ENCODE measurements at regions not wholly inside any gene's neighbourhood (a gene's known extent, or its start where the extent isn't known, plus 50 kb on each side); places are given as distances from the start of the nearest gene placed in this dataset.

GRCh38 chr7:110557-111232 is 81.7 kb upstream of the FAM20C start:
- Histone ChIP-seq H3K36me3 (replicated peaks) (no peaks in the 10 kb centered on the region), H3K27ac (no peak overlapping the region), H3K27me3 (replicated peaks) (no peaks in the 10 kb centered on the region), H3K4me3 (ENCODE audit: low read depth, low read length) (no peak overlapping the region)
- in situ Hi-C loops (cut with HindIII; ENCODE audit: low pct_ligation_motif_present, low sequenced_read_pairs) = no loop called here
- DNase-seq = no peak
- TF ChIP-seq CTCF (IDR thresholded peaks at IDR 0.05; ENCODE audit: low read depth, low read length, missing control alignments) = no peak

- in situ Hi-C loops (cut with HindIII; ENCODE audit: low pct_ligation_motif_present, low sequenced_read_pairs) = no loop called here
These were observed 80.8 kb upstream of the FAM20C start for GRCh38 chr7:111591-111990.

GRCh38 chr7:112881-113280 is 79.5 kb upstream of the FAM20C start:
- no peaks in the 10 kb centered on the region for H3K27me3 ChIP-seq (replicated peaks)
- DNase-seq = no peak
- no peak for TF ChIP-seq CTCF (IDR thresholded peaks at IDR 0.05; ENCODE audit: low read depth, low read length, missing control alignments)
- no peak overlapping the region for H3K4me3 ChIP-seq (ENCODE audit: low read depth, low read length)
- H3K36me3 ChIP-seq (replicated peaks) = no peaks in the 10 kb centered on the region
- in situ Hi-C loops (cut with HindIII; ENCODE audit: low pct_ligation_motif_present, low sequenced_read_pairs) = no loop called here
- H3K27ac ChIP-seq = no peak overlapping the region

More at GRCh38 chr7:111591-111990, 80.8 kb upstream of the FAM20C start:
- no peak for DNase-seq
- no peak for TF ChIP-seq CTCF (IDR thresholded peaks at IDR 0.05; ENCODE audit: low read depth, low read length, missing control alignments)
- no peak overlapping the region for H3K27ac ChIP-seq
- no peaks in the 10 kb centered on the region for H3K36me3 ChIP-seq (replicated peaks)
- H3K4me3 ChIP-seq (ENCODE audit: low read depth, low read length) = no peak overlapping the region
- H3K27me3 ChIP-seq (replicated peaks) = no peaks in the 10 kb centered on the region

GRCh38 chr7:115274-115911 is 77.0 kb upstream of the FAM20C start:
- no peak for DNase-seq
- in situ Hi-C loops (cut with HindIII; ENCODE audit: low pct_ligation_motif_present, low sequenced_read_pairs) = no loop called here
- Histone ChIP-seq H3K4me3 (ENCODE audit: low read depth, low read length) (no peak overlapping the region), H3K36me3 (replicated peaks) (no peaks in the 10 kb centered on the region), H3K27me3 (replicated peaks) (no peaks in the 10 kb centered on the region), H3K27ac (no peak overlapping the region)
- no peak for TF ChIP-seq CTCF (IDR thresholded peaks at IDR 0.05; ENCODE audit: low read depth, low read length, missing control alignments)

GRCh38 chr7:116188-116981 is 76.0 kb upstream of the FAM20C start:
- DNase-seq = no peak
- in situ Hi-C loops (cut with HindIII; ENCODE audit: low pct_ligation_motif_present, low sequenced_read_pairs) = no loop called here
- Histone ChIP-seq H3K27me3 (replicated peaks) (no peaks in the 10 kb centered on the region), H3K36me3 (replicated peaks) (no peaks in the 10 kb centered on the region), H3K27ac (no peak overlapping the region), H3K4me3 (ENCODE audit: low read depth, low read length) (no peak overlapping the region)
- no peak for TF ChIP-seq CTCF (IDR thresholded peaks at IDR 0.05; ENCODE audit: low read depth, low read length, missing control alignments)
